DOHH2 (cell line): ENCODE measurements at regions not wholly inside any gene's neighbourhood (a gene's known extent, or its start where the extent isn't known, plus 50 kb on each side); places are given as distances from the start of the nearest gene placed in this dataset.

ENCODE experiments used
- CTCF ChIP-seq: fragments of 200-600 bp; sonication (generic); IDR thresholded peaks from one replicate; pipeline ENCODE4 v1.5.1; 2014; ENCODE audit warnings: antibody characterized with exemption, mild to moderate bottlenecking, low read depth, low read length; ENCODE audit not compliant: poor library complexity, severe bottlenecking
- EZH2phosphoT487 ChIP-seq: fragments of 200-600 bp; sonication (generic); IDR thresholded peaks from 2 replicates; pipeline ENCODE4 v1.6.1; 2017; ENCODE audit warnings: borderline replicate concordance, mild to moderate bottlenecking, antibody characterized with exemption, low read length, moderate library complexity, mixed read lengths

GRCh38 chr2:192500550-192501200 is 305.9 kb upstream of the TMEFF2 start:
- TF ChIP-seq CTCF (no peak), EZH2phosphoT487 (no peak)
